DOHH2 (cell line): ENCODE measurements at regions not wholly inside any gene's neighbourhood (a gene's known extent, or its start where the extent isn't known, plus 50 kb on each side); places are given as distances from the start of the nearest gene placed in this dataset.

ENCODE experiments used
- EZH2phosphoT487 ChIP-seq: fragments of 200-600 bp; sonication (generic); IDR thresholded peaks from 2 replicates; pipeline ENCODE4 v1.6.1; 2017; ENCODE audit warnings: borderline replicate concordance, mild to moderate bottlenecking, antibody characterized with exemption, low read length, moderate library complexity, mixed read lengths
- TF ChIP-seq, protein P1 (sequence below): fragments of 200-600 bp; sonication (generic); IDR thresholded peaks from one replicate; pipeline ENCODE4 v1.5.1; 2014; ENCODE audit warnings: antibody characterized with exemption, mild to moderate bottlenecking, low read depth, low read length; ENCODE audit not compliant: poor library complexity, severe bottlenecking

- TF ChIP-seq, protein P1, sequence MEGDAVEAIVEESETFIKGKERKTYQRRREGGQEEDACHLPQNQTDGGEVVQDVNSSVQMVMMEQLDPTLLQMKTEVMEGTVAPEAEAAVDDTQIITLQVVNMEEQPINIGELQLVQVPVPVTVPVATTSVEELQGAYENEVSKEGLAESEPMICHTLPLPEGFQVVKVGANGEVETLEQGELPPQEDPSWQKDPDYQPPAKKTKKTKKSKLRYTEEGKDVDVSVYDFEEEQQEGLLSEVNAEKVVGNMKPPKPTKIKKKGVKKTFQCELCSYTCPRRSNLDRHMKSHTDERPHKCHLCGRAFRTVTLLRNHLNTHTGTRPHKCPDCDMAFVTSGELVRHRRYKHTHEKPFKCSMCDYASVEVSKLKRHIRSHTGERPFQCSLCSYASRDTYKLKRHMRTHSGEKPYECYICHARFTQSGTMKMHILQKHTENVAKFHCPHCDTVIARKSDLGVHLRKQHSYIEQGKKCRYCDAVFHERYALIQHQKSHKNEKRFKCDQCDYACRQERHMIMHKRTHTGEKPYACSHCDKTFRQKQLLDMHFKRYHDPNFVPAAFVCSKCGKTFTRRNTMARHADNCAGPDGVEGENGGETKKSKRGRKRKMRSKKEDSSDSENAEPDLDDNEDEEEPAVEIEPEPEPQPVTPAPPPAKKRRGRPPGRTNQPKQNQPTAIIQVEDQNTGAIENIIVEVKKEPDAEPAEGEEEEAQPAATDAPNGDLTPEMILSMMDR, result no peak
- no peak for TF ChIP-seq EZH2phosphoT487
Measured at GRCh38 chr7:52100-52499, 140.3 kb upstream of the FAM20C start.
